Stimulated activated CD4-positive, alpha-beta T cell treated with anti-CD3 and anti-CD28 coated beads, TNF-alpha, amount 100 ng/mL, for 1 hour (primary cell): ENCODE measurements at regions not wholly inside any gene's neighbourhood (a gene's known extent, or its start where the extent isn't known, plus 50 kb on each side); places are given as distances from the start of the nearest gene placed in this dataset.

Experiments
- DNase-seq, 3 donors: peaks; one replicate each; pipeline ENCODE4 v3.0.0-alpha.2; 2020; ENCODE audit warnings: low read depth in 3 of 3, low spot score in 1 of 3

- no peak for DNase-seq
Measured at GRCh38 chr3:127351775-127352350, 64.0 kb upstream of the PRR20G start.

- DNase-seq = no peak
Measured at GRCh38 chr3:127351321-127351720, 63.5 kb upstream of the PRR20G start.

GRCh38 chr3:127350172-127351050 lies 62.6 kb upstream of the PRR20G start:
- no peak for DNase-seq

- DNase-seq = no peak
Measured at GRCh38 chr3:127349501-127350171, 61.8 kb upstream of the PRR20G start.

- no peak for DNase-seq
Measured at GRCh38 chr3:127342735-127343134, 54.9 kb upstream of the PRR20G start.

GRCh38 chr3:127339928-127340861 lies 52.3 kb upstream of the PRR20G start:
- no peak for DNase-seq

- no peak for DNase-seq
Measured at GRCh38 chr3:127339016-127339415, 51.2 kb upstream of the PRR20G start.

- DNase-seq = no peak
Measured at GRCh38 chr3:127337911-127338531, 50.2 kb upstream of the PRR20G start.
